ENCODE measurements at regions not wholly inside any gene's neighbourhood (a gene's known extent, or its start where the extent isn't known, plus 50 kb on each side); places are given as distances from the start of the nearest gene placed in this dataset.
A peak's percentile ranks its signal among the peaks of the same experiment; 100 is the strongest.
"Not testable (repeated sequence)": the region's sequence is repeated elsewhere in the genome, so short reads cannot be mapped to it uniquely, and the experiment has no call there.

DNA sequence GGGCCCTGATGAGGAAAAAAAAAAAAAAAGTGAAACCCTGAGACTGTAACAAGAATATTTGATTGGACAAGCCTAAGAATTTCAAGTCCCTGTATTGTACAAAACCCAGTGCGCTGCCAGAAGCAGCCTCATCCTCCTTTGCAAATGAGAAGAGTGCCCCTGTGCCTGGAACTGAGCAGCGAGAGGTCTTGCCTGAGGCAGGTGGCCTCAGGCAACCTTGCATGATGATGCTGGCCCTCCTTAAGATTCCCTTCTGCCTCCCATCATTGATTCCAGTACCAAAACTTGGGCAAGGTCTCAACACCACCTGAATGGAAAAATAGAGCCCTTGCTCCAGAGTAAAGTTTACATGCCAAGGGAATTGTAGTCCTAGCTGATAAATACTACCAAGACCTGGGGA, 129.6 kb upstream of the RAB4A start:
- DNase-seq: no peak

DNA sequence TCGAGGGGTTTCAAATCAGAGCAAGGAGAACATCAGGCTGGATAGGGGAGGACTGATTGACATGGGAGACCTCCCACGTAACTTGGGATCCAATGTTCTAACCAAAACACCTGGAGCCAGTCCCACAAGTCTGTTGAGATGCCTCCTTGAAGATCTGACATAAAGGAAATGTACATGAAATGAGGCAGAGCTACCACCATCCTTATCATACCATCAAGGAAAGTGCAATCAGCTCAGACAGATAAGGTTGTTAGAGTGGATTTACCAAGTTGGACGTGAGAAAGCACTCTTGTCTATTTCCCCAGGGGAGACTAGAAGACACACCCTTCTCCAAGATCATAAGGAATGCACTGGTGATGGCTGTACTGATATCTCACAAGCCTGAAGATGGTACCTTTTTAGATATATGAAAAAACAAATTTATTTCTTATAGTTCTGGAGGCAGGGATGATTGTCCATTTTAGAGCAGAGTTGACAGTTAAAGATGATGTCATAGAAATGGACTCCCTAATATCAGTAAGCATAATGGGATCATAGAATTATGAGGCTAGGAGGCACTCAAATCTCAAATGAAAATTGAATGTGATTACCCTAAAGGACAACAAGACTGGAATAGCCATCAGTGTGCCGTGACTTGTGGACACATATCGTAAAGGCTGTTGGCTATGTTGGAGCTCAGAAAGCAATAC, 129.1 kb upstream of the RAB4A start:
- DNase-seq: no peak

DNA sequence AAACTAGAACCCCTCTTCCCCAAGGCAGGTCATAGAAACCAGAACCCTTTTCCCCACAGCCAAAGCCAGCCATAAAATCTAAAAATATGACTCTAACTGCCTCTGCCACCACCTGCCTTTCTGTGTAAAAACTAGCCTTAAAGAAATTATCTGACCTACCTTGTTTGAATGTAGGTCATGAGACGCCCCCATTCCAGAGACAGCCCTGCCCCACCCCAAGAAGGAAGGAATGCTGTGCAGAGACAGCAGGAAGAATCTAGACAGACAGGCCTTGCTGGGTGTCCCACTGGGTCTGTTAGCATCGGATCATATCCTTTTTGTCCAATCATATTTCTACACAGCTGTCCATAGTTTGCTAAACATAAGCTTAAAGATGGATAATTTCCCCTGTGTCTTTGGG, 128.4 kb upstream of the RAB4A start:
- no peak for DNase-seq

DNA sequence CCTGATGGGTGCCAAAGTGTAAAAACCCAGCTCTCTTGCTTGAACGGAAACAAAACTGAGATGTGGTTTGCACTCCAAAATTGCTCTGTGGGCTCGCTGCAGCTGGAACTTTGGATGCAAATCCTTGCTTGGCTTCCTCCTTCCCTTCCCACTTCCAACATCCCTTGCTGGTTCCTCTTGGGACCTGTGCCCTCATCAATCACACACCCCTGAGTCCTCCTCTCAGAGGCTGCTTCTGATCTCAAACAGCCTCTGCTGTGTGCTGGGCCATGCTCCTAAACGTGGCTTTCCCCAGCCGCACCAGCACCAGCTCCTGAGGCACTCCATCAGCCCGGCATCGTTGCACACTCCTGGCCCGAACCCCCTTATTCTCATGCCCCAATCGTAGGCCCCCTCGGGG, 124.3 kb upstream of the RAB4A start:
- DNase-seq: no peak

DNA sequence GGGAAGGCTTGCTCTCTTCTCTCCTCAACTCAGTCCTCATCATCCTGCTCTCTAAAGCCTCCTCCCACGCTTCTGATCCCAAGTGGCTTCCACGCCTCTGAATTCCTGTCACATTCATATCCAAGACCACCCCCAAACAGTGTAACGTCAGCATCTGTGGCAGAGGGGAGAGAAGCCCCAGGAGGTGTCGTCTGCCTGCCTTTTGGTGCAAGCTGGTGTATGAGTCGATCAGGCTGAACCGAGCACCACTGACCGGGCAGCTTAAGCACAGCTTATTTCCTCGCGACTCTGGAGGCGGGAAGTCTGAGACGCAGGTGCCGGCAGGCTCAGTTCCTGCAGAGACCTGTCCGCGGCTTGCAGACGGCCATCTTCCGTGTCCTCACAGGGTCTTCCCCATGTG, 123.8 kb upstream of the RAB4A start:
- DNase-seq: no peak

DNA sequence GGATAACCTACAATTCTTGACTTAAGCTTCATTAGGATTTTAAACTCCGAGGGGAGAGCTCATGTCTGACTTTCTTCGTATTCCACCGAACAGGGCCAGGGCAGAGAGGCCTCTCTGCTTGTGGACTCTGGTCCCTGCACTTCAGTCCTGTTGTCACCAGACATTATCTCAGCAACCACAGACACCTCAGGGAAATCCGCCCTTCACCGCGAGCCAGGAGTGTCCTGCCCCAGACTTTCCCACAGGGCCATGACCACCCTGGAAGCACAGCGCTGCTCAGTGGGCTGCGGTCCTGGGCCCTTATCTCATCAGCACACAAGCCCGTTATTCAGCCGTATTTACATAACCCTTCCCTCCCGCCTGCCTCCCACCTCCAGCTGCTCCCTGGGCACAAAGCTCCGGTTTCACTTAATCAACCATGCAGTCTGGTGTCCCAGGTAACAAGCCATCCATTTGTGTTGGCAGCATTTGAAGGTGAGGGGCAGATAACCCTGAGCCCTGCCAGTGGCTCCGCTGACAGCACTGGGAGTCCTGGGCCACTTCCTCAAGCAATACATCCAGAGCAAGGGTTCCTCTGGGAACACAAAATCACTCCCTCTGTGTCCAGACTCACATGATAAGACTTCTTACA, 122.8 kb upstream of the RAB4A start:
- no peak for DNase-seq

DNA sequence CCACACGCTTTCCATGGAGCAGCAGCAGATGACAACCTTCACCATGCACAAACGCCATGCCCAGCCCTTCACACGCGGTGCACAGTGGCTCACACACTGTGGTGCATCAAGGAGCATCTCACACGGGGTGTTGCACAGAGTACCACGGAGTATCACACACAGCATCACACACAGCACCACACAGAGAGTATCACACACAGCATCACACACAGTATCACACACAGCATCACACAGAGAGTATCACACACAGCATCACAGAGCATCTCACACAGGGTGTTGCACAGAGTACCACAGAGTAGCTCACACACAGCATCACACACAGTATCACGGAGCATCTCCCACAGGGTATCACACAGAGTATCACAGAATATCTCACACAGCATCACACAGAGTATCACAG, 122.2 kb upstream of the RAB4A start:
- no peak for DNase-seq

DNA sequence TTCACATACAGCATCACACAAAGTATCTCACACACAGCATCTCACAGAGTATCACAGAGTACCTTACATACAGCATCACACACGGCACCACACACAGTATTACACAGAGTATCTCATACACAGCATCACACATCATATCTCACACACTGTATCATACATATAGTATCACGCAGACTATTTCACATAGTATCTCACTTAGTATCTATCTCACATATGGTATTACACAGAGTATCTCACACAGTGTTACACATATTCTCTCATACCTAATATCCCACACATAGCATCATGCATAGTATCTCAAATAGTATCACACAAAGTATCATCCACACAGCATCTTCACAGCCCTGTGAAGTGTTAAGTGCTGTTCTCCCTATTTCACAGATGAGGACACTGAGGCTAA, 121.5 kb upstream of the RAB4A start:
- DNase-seq: no peak

DNA sequence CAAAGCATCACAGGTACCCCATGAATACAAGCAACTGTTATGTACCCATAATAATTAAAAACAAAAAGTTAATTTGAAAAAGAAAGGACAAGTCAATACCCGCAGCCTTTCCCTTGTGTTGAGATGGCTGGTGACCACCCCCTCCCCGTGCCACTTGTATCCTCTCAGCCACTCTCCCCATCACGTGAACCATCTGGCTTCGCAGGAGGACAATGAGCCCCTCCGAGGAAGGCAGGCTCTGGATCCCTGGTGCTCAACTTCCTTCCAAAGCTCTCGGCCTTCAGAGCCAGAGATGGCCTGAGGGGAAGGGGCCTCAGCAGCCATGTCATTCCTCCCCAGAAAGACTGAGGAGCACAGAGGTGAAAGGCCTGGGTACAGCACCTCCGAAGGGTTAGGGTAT, 120.4 kb upstream of the RAB4A start:
- DNase-seq: no peak

DNA sequence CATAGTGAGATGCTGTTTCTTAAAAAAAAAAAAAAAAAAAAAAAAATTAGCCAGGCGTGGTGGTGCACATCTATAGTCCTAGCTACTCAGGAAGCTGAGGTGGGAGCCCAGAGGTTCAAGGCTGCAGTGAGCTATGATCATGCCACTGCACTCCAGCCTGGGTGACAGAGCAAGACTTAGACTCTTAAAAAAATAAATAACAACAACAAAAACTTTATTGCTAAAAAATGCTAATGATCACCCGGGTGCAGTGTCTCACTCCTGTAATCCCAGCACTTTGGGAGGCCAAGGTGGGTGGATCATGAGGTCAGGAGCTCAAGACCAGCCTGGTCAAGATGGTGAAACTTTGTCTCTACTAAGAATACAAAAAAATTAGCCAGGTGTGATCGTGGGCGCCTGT, 119.5 kb upstream of the RAB4A start:
- not testable (repeated sequence) for DNase-seq

DNA sequence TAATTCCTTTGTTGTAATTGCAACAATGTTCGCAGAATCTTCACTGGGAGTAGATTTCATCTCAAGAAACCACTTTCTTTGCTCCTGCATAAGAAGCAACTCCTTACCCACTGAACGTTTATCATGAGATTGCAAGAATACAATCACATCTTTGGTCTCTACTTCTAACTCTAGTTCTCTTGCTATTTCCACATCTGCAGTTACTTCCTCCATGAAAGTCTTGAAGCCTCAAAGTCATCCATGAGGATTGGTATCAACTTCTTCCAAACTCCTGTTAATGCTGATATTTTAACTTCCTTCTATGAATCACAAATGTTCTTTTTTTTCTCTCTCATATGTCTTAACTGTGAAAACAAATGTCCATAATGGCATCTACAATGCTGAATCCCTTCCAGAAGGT, 118.6 kb upstream of the RAB4A start:
- peak; percentile 55 for DNase-seq

DNA sequence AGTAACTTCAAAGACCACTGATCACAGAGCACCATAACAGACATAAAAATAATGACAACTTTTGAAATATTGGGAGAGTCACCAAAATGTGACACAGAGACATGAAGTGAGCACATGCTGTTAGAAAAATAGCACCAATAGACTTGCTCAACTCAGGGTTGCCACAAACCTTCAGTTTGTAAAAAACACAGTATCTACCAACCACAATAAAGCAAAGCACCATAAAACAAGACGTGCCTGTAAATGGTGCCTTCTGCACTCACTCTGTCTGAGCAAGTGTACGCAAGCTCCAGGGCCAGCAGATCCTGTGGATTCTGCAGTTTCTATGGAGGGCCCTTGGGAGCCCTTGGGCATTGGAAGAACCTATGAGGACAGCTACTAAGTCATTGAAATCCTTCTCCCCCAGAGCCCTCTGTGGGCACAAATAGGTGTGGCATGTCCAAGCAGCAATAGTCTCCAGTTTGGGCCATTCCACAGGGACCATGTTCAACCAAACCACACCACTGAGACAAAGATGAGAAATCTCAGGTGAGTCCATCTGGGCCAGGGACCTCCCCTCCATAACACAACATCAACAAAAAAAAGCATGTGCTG, 116.9 kb upstream of the RAB4A start:
- DNase-seq: peak; percentile 32

DNA sequence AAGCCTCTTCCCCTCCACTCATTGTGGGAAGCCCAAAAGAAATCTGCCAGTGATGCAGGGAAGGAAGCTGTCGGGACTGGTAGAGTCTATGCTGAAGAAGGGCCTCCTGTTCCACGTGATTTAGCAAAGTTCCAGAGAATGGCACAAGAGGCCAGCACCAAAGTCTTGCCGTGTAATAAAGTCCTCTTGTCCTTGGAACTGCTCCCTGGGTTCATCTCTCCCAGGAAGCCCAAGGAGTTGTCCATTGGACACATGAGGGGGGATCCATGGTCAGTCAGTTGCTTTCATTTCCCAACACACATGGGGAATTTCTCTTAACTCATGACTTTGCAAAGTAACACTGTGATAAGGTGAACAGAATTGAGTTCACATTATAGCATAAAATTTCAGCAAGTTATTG, 116.1 kb upstream of the RAB4A start:
- no peak for DNase-seq

DNA sequence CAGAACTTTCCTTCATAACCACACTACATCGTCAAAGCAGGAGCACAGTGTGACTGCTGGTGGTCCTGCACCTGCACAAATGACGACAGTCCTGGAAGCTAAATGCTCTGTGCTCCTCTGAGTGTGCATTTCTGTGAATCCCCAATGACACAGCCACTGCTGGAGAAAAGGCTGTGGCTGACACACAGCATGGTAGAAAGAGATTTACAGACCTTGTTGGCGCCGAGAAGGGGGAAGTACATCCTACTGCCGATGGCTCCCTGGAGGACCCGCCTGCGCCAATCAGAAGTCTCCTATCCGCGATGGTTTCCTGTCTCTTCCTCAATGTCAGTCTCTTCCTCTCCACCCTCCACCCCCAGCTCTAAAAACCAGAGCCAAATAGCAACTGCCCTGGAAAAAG, 115.4 kb upstream of the RAB4A start:
- peak; percentile 75 for DNase-seq

DNA sequence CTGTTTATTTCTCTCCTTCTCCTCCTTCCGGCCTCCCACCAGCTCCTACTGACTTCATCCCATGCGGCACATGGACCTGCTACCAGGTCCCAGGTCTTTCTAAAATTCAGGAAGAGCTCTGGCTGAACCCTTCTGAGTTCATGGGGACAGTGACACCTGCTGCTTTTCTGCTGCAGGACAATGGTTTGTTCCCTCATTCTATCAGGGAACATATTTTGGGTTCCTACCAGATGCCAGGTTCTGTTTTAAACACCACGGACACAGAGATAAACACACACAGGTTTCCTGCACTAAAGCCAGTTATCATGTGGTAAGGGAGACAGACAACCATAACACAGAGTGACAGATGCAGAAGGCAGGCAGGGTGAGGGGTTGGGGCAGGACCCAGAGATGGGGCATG, 114.0 kb upstream of the RAB4A start:
- DNase-seq: peak; percentile 31

DNA sequence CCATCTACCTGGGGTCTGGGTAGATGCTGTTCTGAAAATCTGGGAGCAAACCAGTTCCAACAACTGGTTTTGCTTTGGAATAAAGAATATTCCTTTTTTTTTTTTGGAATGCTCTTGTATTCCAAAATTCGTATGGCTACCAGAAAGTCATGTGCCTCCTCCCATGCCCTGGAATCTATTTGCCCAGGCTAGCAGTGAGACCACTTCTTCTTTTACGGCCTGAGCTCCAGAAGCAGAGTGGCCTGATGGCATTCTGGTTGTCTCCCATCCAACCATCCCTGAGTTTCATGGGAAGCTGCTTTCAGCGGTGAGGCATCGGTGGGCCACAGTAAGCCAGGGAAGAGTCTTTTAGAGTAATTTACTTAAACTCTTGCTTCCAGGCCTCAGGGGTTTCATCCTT, 113.4 kb upstream of the RAB4A start:
- DNase-seq: no peak

DNA sequence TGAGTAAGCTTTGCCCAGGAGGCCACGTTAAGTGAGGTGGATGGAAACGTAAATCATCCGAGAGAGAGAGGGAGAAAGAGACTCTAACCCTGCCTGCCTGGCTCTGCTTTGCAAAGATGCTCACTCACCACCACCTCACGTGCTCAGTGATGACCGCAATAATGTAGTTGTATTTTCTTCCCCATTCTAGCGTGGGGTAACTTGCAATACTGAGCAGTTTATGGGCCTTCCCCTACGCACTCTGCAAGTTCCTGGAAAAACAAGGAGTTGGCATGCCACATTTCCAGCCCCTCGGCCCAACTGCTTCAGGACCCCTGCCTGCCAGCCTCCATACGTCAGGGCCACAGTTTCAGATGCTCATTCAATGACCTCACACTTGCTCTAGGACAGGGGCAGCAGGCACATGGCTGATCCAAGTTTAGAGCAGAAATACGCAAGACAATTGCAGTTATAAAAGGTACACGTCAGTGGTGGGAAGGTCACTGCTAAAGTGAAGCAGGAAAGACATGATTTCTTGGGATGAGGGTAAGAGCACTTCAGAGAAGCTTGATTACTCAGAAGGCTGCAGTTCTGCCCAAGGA, 112.5 kb upstream of the RAB4A start:
- peak; percentile 91 for DNase-seq

DNA sequence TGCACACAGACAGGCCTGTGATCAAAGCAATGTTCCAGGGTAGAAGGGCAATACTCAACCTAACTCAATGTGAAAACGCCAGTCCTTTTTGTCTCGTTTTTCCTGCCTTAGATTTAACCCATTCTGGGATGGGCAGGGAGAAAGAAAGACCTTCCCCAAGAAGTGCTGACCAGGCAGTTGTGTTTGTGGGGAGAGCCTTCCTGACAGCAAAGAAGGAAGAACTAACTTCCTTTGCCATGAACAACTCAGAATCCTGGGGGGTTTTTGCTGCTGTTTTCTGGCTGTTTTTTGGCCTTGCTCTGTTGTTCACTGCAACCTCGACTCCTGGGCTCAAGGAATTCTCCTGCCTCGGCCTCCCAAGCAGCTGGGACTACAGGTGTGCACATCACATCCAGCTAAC, 112.0 kb upstream of the RAB4A start:
- no peak for DNase-seq

DNA sequence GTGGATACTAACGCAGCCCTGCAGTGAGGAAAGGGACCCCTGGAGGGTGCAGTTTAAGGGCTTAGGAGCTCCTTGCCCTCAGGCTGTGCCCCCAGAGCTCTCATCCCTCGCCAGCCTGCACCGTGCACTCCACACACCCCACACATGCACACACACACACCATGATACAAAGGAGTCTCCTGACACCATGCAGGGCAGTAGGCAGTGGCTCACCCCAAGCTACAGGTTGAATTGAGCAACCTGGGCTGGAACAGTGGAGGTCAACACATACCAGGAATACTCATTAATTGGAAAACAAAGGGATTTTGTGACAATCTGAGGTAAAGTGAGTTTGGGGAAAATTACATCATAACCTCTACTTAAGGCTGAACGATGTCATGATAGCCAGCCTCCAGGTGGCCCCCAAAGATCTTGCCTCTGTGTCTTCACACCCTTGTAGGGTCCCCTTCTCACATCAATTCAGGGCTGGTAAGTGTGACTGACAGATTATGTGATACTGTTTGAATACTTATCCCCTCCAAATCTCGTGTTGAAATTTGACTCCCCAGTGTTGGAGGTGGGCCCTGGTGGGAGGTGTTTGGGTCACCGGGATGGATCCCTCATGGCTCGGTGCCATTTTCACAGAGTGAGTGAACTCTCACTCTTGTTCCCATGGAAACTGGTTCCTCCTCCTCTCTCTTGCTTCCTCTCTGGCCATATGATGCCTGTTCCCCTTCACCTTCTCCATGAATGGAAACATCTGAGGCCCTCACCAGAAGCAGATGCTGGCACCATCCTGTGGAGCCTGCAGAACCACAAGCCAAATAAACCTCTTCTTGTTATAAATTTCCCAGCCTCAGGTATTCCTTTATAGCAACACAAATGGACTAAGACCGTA, 111.0 kb upstream of the RAB4A start:
- DNase-seq: peak; percentile 53

DNA sequence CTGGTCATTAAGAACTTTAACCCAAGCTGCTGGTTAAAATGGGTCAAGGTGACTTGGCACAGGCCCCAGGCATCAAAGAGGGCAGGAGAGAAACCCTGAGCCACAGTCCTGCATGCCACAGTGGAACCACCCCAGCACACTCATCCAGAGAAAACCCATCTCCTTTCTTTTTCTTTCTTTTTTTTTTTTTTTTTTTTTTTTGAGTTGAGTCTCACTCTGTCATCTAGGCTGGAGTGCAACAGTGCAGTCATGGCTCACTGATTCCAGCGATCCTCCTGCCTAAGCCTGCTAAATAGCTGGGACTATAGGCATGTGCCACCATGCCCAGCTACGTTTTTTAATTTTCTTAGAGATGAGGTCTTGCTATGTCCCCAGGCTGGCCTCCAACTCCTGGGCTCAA, 109.2 kb upstream of the RAB4A start:
- no peak for DNase-seq

DNA sequence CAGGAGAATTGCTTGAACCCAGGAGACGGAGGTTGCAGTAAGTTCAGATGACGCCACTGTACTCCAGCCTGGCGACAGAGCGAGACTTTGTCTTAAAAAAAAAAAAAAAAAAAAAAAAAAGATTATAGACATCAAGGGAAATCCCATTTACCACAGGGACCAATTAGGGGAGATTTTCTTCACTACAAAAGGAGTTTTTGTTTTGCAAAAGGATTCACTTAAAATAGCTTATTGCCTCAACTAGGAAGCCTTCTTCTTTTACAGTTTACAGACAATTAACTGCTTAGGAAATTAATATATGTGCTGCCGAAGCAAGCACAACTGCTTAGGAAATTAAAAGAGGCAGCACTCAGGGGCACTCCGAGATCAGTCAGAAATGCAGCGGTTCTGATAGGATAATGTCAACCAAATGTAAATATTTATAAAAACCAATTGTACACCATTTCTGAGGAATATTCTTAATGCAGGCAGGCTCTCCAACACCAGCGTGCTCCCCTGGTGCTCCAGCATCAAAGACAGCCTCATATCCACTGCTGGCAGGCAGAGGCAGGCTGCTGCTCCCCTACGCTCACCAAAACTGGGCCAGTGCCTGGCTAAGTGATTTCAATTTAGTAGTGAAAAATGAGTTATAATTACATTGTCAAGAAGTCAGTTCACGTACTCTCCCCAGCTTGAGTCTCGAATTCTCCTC, 107.9 kb upstream of the RAB4A start:
- peak; percentile 55 for DNase-seq

DNA sequence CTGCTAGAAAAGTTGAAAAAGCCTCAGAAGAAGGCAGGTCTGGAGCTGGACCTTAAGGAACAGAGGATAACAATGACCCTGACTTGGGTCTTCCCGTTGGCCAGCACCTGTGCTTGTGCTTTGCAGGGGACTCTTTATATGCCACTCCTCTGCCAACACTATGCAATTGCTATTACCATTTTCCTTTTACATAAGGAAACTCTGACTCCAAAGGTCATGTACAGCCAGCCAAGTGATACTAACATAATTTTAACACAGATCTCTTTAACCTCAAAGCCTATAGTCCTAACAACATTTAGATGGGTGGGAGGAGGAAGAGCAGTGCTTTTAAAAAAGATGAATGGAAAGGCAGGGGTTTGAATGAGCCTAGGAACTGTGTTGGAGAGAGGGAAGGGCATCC, 106.6 kb upstream of the RAB4A start:
- DNase-seq: no peak
